PC-3 (cell line): ENCODE measurements at regions not wholly inside any gene's neighbourhood (a gene's known extent, or its start where the extent isn't known, plus 50 kb on each side); places are given as distances from the start of the nearest gene placed in this dataset.

Experiments
- EZH2phosphoT487 ChIP-seq: fragments of 300-600 bp; sonication (generic); IDR thresholded peaks from 2 replicates; pipeline ENCODE4 v1.6.1; 2018; ENCODE audit warnings: mild to moderate bottlenecking, antibody characterized with exemption, low read length, borderline replicate concordance
- TF ChIP-seq, protein P1 (sequence below): fragments of 300-600 bp; sonication (generic); conservative IDR thresholded peaks from 2 replicates; pipeline ENCODE4 v1.5.1; 2017; ENCODE audit warnings: antibody characterized with exemption, low read depth, mild to moderate bottlenecking, low read length

- TF ChIP-seq, protein P1, sequence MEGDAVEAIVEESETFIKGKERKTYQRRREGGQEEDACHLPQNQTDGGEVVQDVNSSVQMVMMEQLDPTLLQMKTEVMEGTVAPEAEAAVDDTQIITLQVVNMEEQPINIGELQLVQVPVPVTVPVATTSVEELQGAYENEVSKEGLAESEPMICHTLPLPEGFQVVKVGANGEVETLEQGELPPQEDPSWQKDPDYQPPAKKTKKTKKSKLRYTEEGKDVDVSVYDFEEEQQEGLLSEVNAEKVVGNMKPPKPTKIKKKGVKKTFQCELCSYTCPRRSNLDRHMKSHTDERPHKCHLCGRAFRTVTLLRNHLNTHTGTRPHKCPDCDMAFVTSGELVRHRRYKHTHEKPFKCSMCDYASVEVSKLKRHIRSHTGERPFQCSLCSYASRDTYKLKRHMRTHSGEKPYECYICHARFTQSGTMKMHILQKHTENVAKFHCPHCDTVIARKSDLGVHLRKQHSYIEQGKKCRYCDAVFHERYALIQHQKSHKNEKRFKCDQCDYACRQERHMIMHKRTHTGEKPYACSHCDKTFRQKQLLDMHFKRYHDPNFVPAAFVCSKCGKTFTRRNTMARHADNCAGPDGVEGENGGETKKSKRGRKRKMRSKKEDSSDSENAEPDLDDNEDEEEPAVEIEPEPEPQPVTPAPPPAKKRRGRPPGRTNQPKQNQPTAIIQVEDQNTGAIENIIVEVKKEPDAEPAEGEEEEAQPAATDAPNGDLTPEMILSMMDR: no peak
- no peak for TF ChIP-seq EZH2phosphoT487
These were observed 287.0 kb upstream of the XYLT1 start for GRCh38 chr16:17757808-17758207.
